ENCODE measurements at regions not wholly inside any gene's neighbourhood (a gene's known extent, or its start where the extent isn't known, plus 50 kb on each side); places are given as distances from the start of the nearest gene placed in this dataset.

- no peak for DNase-seq
These were observed 237.2 kb upstream of the DCN start for GRCh38 chr12:91419809-91420208.

GRCh38 chr12:91418221-91419090 lies 235.8 kb upstream of the DCN start:
- DNase-seq = no peak

GRCh38 chr12:91417650-91418049 lies 235.0 kb upstream of the DCN start:
- DNase-seq = no peak

- DNase-seq = no peak
These were observed 232.0 kb upstream of the DCN start for GRCh38 chr12:91414636-91415035.

GRCh38 chr12:91413581-91414546 lies 231.2 kb upstream of the DCN start:
- no peak for DNase-seq

- DNase-seq = no peak
These were observed 224.3 kb upstream of the DCN start for GRCh38 chr12:91406920-91407341.

GRCh38 chr12:91404441-91404840 lies 221.8 kb upstream of the DCN start:
- no peak for DNase-seq

GRCh38 chr12:91401190-91401589 lies 218.6 kb upstream of the DCN start:
- DNase-seq = no peak

GRCh38 chr12:91400271-91400670 lies 217.7 kb upstream of the DCN start:
- peak; percentile 37 for DNase-seq

GRCh38 chr12:91397866-91398532 lies 215.4 kb upstream of the DCN start:
- peak; percentile 7 for DNase-seq

GRCh38 chr12:91396293-91396692 lies 213.7 kb upstream of the DCN start:
- no peak for DNase-seq

GRCh38 chr12:91395628-91396135 lies 213.1 kb upstream of the DCN start:
- DNase-seq = no peak

GRCh38 chr12:91394903-91395302 lies 212.3 kb upstream of the DCN start:
- no peak for DNase-seq

- no peak for DNase-seq
These were observed 206.0 kb upstream of the DCN start for GRCh38 chr12:91388573-91388972.

GRCh38 chr12:91387461-91388134 lies 205.0 kb upstream of the DCN start:
- DNase-seq = peak; percentile 3

- no peak for DNase-seq
These were observed 202.2 kb upstream of the DCN start for GRCh38 chr12:91384806-91385205.

- no peak for DNase-seq
These were observed 201.7 kb upstream of the DCN start for GRCh38 chr12:91384366-91384765.

GRCh38 chr12:91383099-91383498 lies 200.5 kb upstream of the DCN start:
- no peak for DNase-seq

- peak; percentile 85 for DNase-seq
These were observed 199.5 kb upstream of the DCN start for GRCh38 chr12:91382081-91382543.

- peak; percentile 41 for DNase-seq
These were observed 198.7 kb upstream of the DCN start for GRCh38 chr12:91381309-91381804.

GRCh38 chr12:91380631-91381030 lies 198.0 kb upstream of the DCN start:
- no peak for DNase-seq

Measured in hematopoietic multipotent progenitor cell treated with erythropoietin and hydrocortisone succinate and interleukin-3 and kit ligand, for 6 days (in vitro differentiated cells).